HepG2 (cell line): ENCODE measurements at regions not wholly inside any gene's neighbourhood (a gene's known extent, or its start where the extent isn't known, plus 50 kb on each side); places are given as distances from the start of the nearest gene placed in this dataset.

ENCODE experiments used
- ATAC-seq: fragments of 200-7000 bp; cut with Tn5 transposase; 3 replicates; pipeline ENCODE4 v1.9.1; 2020; ENCODE audit warnings: mild to moderate bottlenecking, moderate library complexity
- BruUV-seq: library from RNA; stranded (reverse); fragments of 400-500 nt; replicated peaks from 2 replicates; lab custom pipeline; 2021; lab: Mats Ljungman, UMichigan
- CTCF ChIA-PET: fragments of 300-600 bp; formaldehyde crosslinking; extraction: SDS; loops from one replicate; lab custom pipeline; 2021; ENCODE audit warnings: low total read pairs, inconsistent platforms, low intra/inter-chr PET ratio; lab: Yijun Ruan, JAX
- POLR2A ChIA-PET: fragments of 350-600 bp; sonication (Branson Sonifier 250); formaldehyde crosslinking; loops from one replicate; lab custom pipeline; 2020; ENCODE audit warnings: antibody characterized with exemption, inconsistent platforms; lab: Yijun Ruan, JAX
- DNase-seq: peaks from one replicate; pipeline ENCODE4 v3.0.0-alpha.2; 2015; ENCODE audit warnings: low spot score
- FAIRE-seq: peaks from 3 replicates; lab custom pipeline; 2011; peaks lifted over from hg19 to GRCh38; lab: Jason Lieb, UNC
- H2AFZ ChIP-seq: one replicate; pipeline ENCODE4 v1.6.1; 2011; ENCODE audit warnings: low read length, inconsistent platforms
- H3K27ac ChIP-seq: fragments of 300-600 bp; 3 replicates; pipeline ENCODE4 v1.8.0; 2011; ENCODE audit warnings: mixed run types, mild to moderate bottlenecking, mixed read lengths, low read length, inconsistent platforms; ENCODE audit not compliant: insufficient read depth; ENCODE audit errors: extremely low read length
- H3K27me3 ChIP-seq, 2 experiments: fragments of 200-600 bp in 1 of 2; 2 replicates in 1 of 2; 3 replicates in 1 of 2; pipeline versions ENCODE4 v1.6.0 to v1.8.0; 2011; ENCODE audit warnings: low read length in 2 of 2, mild to moderate bottlenecking in 2 of 2, moderate library complexity in 2 of 2, inconsistent platforms in 1 of 2; ENCODE audit not compliant: insufficient read depth in 2 of 2, control insufficient read depth in 1 of 2
- H3K36me3 ChIP-seq, 2 experiments: fragments of 200-600 bp in 1 of 2; replicated peaks in 1 of 2; 2 replicates in 1 of 2; 3 replicates in 1 of 2; pipeline versions ENCODE4 v1.5.1 to v1.8.0; 2011; ENCODE audit warnings: low read length in 2 of 2, inconsistent platforms in 1 of 2; ENCODE audit not compliant: insufficient read depth in 2 of 2, control insufficient read depth in 1 of 2
- H3K4me1 ChIP-seq: 2 replicates; pipeline ENCODE4 v1.5.1; 2012; ENCODE audit warnings: low read length, inconsistent platforms; ENCODE audit not compliant: insufficient read depth
- H3K4me2 ChIP-seq: 2 replicates; pipeline ENCODE4 v1.6.0; 2011; ENCODE audit warnings: low read depth, low read length, inconsistent platforms
- H3K4me3 ChIP-seq, 3 experiments: fragments of 200-600 bp in 1 of 3; sonication (generic), shearing (Covaris generic) in 1 of 3; replicated peaks in 1 of 3; 2 replicates each; pipeline ENCODE4 v1.5.1; 2011 to 2016; ENCODE audit warnings: low read length in 3 of 3, inconsistent platforms in 2 of 3, low read depth in 2 of 3, mild to moderate bottlenecking in 2 of 3, control low read depth in 1 of 3, mixed read lengths in 1 of 3; ENCODE audit not compliant: insufficient read depth in 1 of 3
- H3K79me2 ChIP-seq: one replicate; pipeline ENCODE4 v1.6.1; 2011; ENCODE audit warnings: low read length, inconsistent platforms; ENCODE audit not compliant: insufficient read depth
- H3K9ac ChIP-seq: 2 replicates; pipeline ENCODE4 v1.6.0; 2011; ENCODE audit warnings: mild to moderate bottlenecking, low read depth, low read length, inconsistent platforms; ENCODE audit not compliant: insufficient read depth
- H3K9me3 ChIP-seq: 2 replicates; pipeline ENCODE4 v1.5.1; 2012; ENCODE audit warnings: mild to moderate bottlenecking, low read length
- H4K20me1 ChIP-seq: 2 replicates; pipeline ENCODE4 v1.6.0; 2011; ENCODE audit warnings: inconsistent platforms, mild to moderate bottlenecking, low read length, moderate library complexity; ENCODE audit not compliant: insufficient read depth
- FOXJ3 ChIP-seq: sonication (generic); formaldehyde crosslinking; IDR thresholded peaks from 2 replicates; pipeline ENCODE4 v1.4.0; 2020; ENCODE audit warnings: missing genetic modification reagents, mild to moderate bottlenecking, borderline replicate concordance
- ZFP37 ChIP-seq: sonication (generic); formaldehyde crosslinking; IDR thresholded peaks from 2 replicates; pipeline ENCODE4 v1.4.0; 2020; ENCODE audit warnings: missing genetic modification reagents, borderline replicate concordance
- ZNF839 ChIP-seq: sonication (generic); formaldehyde crosslinking; IDR thresholded peaks from 2 replicates; pipeline ENCODE4 v1.4.0; 2020; ENCODE audit warnings: missing genetic modification reagents, mild to moderate bottlenecking, borderline replicate concordance
- ZZZ3 ChIP-seq: sonication (generic); formaldehyde crosslinking; IDR thresholded peaks from 2 replicates; pipeline ENCODE4 v1.4.0; 2020; ENCODE audit warnings: missing genetic modification reagents, mild to moderate bottlenecking, borderline replicate concordance
- WGBS: methylation state at CpG from one replicate; pipeline ENCODE4 v1.1.6; 2017; ENCODE audit warnings: low lambda C conversion rate; 5-methylcytosine and 5-hydroxymethylcytosine counted together
- in situ Hi-C: cut with HindIII; loops from 2 replicates; pipeline ENCODE4 v1.10.0; 2017; ENCODE audit warnings: low pct_unique_long_range_greater_than_20kb; ENCODE audit not compliant: extremely low pct_ligation_motif_present
- intact Hi-C: fragments of 100-400 bp; cut with micrococcal nuclease; formaldehyde crosslinking; loops from one replicate; pipeline ENCODE4 v1.10.0; 2022; ENCODE audit not compliant: unreplicated experiment
- TF ChIP-seq, protein P1 (sequence below): sonication (generic); formaldehyde crosslinking; IDR thresholded peaks from 2 replicates; pipeline ENCODE4 v1.5.0; 2020; ENCODE audit warnings: missing genetic modification reagents
- TF ChIP-seq, protein P2 (sequence below): sonication (generic); formaldehyde crosslinking; IDR thresholded peaks from 2 replicates; pipeline ENCODE4 v1.5.1; 2020; ENCODE audit warnings: mild to moderate bottlenecking, moderate library complexity, missing genetic modification reagents
- TF ChIP-seq, protein P3 (sequence below): sonication (generic); formaldehyde crosslinking; IDR thresholded peaks from 2 replicates; pipeline ENCODE4 v1.4.0; 2020; ENCODE audit warnings: low read depth, mild to moderate bottlenecking, missing genetic modification reagents
- TF ChIP-seq, protein P4 (sequence below): sonication (generic); formaldehyde crosslinking; IDR thresholded peaks from 2 replicates; pipeline ENCODE4 v1.4.0; 2020; ENCODE audit warnings: missing genetic modification reagents, borderline replicate concordance

DNA sequence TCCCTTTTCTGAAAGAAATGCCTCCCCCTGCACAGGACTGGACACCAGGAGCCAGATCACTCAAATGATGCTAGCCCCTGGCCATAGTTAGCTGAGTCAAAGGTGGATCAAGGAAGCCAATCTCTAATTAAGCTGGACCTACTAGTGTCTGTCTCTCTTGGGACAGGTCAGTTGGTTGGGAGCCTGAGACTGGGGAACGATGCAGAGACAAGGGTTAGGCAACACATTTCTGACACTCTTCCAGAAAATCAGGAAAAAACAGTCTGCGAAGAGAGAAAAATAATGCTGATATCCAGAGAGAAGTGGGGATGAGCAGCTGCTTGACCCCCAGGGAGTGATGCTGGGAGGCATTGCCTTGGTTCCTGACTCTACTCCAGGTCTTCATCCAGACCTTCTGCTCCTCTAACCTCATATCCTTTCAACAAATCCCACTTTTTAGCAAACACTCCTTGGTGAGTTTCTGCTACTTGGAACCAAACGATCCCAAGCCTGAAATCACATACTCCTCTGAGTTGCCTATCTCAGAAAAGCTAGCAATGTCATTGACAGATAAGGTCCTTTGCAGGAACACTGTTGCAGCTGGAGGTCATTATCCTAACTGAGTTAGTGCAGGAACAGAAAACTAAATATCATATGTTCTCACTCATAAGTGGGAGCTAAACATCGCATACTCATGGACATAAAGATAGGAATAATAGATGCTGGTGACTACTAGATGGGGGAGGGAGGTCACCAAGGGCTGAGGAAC, 369.7 kb downstream of the COG6 start (continued):
- TF ChIP-seq, protein P1, sequence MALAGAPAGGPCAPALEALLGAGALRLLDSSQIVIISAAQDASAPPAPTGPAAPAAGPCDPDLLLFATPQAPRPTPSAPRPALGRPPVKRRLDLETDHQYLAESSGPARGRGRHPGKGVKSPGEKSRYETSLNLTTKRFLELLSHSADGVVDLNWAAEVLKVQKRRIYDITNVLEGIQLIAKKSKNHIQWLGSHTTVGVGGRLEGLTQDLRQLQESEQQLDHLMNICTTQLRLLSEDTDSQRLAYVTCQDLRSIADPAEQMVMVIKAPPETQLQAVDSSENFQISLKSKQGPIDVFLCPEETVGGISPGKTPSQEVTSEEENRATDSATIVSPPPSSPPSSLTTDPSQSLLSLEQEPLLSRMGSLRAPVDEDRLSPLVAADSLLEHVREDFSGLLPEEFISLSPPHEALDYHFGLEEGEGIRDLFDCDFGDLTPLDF (CRISPR knock-in tag) = no peak
- TF ChIP-seq ZNF839 (CRISPR knock-in tag) = no peak

DNA sequence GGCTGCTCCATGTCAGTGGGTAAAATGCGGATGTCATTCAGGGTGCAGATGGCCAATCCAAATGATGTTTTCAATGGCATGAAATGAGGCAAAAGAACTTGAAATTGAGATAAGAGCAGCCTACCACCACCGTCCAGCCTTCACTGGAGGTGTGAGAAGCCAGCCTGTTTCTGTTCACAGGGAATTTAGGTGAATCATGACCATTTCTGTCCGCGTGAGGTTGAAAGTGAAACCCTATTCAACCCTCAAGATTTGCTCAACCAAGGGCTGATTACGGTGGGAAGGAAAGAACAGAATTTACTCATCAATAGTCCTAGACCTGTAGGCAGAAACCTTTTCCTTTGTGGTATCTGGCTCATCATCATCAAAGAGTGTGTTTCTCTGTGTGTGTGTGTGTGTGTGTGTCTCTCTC, 370.7 kb downstream of the COG6 start:
- FAIRE-seq = no peak
- no TSS peak for BruUV-seq
- TF ChIP-seq, protein P2, sequence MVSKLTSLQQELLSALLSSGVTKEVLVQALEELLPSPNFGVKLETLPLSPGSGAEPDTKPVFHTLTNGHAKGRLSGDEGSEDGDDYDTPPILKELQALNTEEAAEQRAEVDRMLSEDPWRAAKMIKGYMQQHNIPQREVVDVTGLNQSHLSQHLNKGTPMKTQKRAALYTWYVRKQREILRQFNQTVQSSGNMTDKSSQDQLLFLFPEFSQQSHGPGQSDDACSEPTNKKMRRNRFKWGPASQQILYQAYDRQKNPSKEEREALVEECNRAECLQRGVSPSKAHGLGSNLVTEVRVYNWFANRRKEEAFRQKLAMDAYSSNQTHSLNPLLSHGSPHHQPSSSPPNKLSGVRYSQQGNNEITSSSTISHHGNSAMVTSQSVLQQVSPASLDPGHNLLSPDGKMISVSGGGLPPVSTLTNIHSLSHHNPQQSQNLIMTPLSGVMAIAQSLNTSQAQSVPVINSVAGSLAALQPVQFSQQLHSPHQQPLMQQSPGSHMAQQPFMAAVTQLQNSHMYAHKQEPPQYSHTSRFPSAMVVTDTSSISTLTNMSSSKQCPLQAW (CRISPR knock-in tag) = no peak
- TF ChIP-seq ZFP37 (CRISPR knock-in tag) (no peak), ZZZ3 (no peak), FOXJ3 (CRISPR knock-in tag) (no peak)
- TF ChIP-seq, protein P3, sequence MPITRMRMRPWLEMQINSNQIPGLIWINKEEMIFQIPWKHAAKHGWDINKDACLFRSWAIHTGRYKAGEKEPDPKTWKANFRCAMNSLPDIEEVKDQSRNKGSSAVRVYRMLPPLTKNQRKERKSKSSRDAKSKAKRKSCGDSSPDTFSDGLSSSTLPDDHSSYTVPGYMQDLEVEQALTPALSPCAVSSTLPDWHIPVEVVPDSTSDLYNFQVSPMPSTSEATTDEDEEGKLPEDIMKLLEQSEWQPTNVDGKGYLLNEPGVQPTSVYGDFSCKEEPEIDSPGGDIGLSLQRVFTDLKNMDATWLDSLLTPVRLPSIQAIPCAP (CRISPR knock-in tag) = no peak
- TF ChIP-seq, protein P4, sequence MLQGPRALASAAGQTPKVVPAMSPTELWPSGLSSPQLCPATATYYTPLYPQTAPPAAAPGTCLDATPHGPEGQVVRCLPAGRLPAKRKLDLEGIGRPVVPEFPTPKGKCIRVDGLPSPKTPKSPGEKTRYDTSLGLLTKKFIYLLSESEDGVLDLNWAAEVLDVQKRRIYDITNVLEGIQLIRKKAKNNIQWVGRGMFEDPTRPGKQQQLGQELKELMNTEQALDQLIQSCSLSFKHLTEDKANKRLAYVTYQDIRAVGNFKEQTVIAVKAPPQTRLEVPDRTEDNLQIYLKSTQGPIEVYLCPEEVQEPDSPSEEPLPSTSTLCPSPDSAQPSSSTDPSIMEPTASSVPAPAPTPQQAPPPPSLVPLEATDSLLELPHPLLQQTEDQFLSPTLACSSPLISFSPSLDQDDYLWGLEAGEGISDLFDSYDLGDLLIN = no peak

More for the DNA sequence above, 370.7 kb downstream of the COG6 start:
- no peak overlapping the region for H2AFZ ChIP-seq
- intact Hi-C loops (no loop called here), in situ Hi-C loops (no loop called here)
- H3K9me3 ChIP-seq = no peaks in the 10 kb centered on the region
- ATAC-seq = no peak
- H3K4me3 ChIP-seq = no peak overlapping the region
- WGBS = 53% methylated on average over 5 of the region's 5 CpGs
- no peaks in the 10 kb centered on the region for H3K79me2 ChIP-seq
- H3K4me1 ChIP-seq = no peaks in the 10 kb centered on the region
- no peak overlapping the region for H3K27ac ChIP-seq
- ChIA-PET CTCF (no interaction called here), POLR2A (no interaction called here)
- H4K20me1 ChIP-seq = no peaks in the 10 kb centered on the region
- no peaks in the 10 kb centered on the region; a peak in 1 of 5 replicates for H3K27me3 ChIP-seq
- H3K36me3 ChIP-seq = no peaks in the 10 kb centered on the region
- no peak for DNase-seq
- H3K4me2 ChIP-seq = no peak overlapping the region
- no peak overlapping the region for H3K9ac ChIP-seq
